ENCODE measurements at regions not wholly inside any gene's neighbourhood (a gene's known extent, or its start where the extent isn't known, plus 50 kb on each side); places are given as distances from the start of the nearest gene placed in this dataset.
"Not testable (repeated sequence)": the region's sequence is repeated elsewhere in the genome, so short reads cannot be mapped to it uniquely, and the experiment has no call there.

GRCh38 chr19:56894626-56895025 is 54.1 kb upstream of the PEG3 start:
- H3K36me3 Mint-ChIP-seq, result peaks cover 16 to 37% of the 10 kb centered on the region in 2 donors
- H3K9me3 Mint-ChIP-seq, result peaks cover 25 to 32% of the 10 kb centered on the region in 2 donors
- ATAC-seq, result no peak
- DNase-seq (ENCODE audit: low spot score in 2 of 2), result no peak
- no peak overlapping the region for H3K27ac Mint-ChIP-seq

GRCh38 chr19:56896095-56896494 is 55.6 kb upstream of the PEG3 start:
- peaks cover 13 to 33% of the 10 kb centered on the region in 2 donors for H3K36me3 Mint-ChIP-seq

GRCh38 chr19:56899943-56900342 is 59.4 kb upstream of the PEG3 start:
- Mint-ChIP-seq H3K27ac (no peak overlapping the region), H3K36me3 (peaks cover 20 to 22% of the 10 kb centered on the region in 2 donors), H3K9me3 (peaks cover 23 to 40% of the 10 kb centered on the region in 2 donors)
- ATAC-seq (no peak), DNase-seq (ENCODE audit: low spot score in 2 of 2) (no peak)

More at GRCh38 chr19:56896095-56896494, 55.6 kb upstream of the PEG3 start:
- Mint-ChIP-seq H3K27ac (no peak overlapping the region), H3K9me3 (peaks cover 28 to 32% of the 10 kb centered on the region in 2 donors)
- ATAC-seq (no peak), DNase-seq (ENCODE audit: low spot score in 2 of 2) (no peak)

- Mint-ChIP-seq H3K36me3 (peaks cover 22 to 24% of the 10 kb centered on the region in 2 donors), H3K27ac (no peak overlapping the region), H3K9me3 (peaks cover 25 to 42% of the 10 kb centered on the region in 2 donors)
- no peak for DNase-seq (ENCODE audit: low spot score in 2 of 2)
- no peak for ATAC-seq
Observed at GRCh38 chr19:56900573-56901097, 60.1 kb upstream of the PEG3 start.

GRCh38 chr19:56905631-56906150 is 65.2 kb upstream of the PEG3 start:
- peaks cover 29 to 39% of the 10 kb centered on the region in 2 donors for H3K9me3 Mint-ChIP-seq
- peaks cover 15 to 44% of the 10 kb centered on the region in 2 donors for H3K36me3 Mint-ChIP-seq
- H3K27ac Mint-ChIP-seq, result no peak overlapping the region
- no peak for ATAC-seq
- no peak for DNase-seq (ENCODE audit: low spot score in 2 of 2)

GRCh38 chr19:56912401-56913112 is 72.0 kb upstream of the PEG3 start:
- ATAC-seq, result no peak
- Mint-ChIP-seq H3K36me3 (peaks cover 31 to 35% of the 10 kb centered on the region in 2 donors), H3K27ac (no peak overlapping the region), H3K9me3 (peaks cover 36 to 42% of the 10 kb centered on the region in 2 donors)
- DNase-seq (ENCODE audit: low spot score in 2 of 2), result no peak

- DNase-seq (ENCODE audit: low spot score in 2 of 2); H3K27ac Mint-ChIP-seq; ATAC-seq: not testable (repeated sequence)
- Mint-ChIP-seq H3K9me3 (peaks cover 36 to 42% of the 10 kb centered on the region in 2 donors), H3K36me3 (peaks cover 31 to 35% of the 10 kb centered on the region in 2 donors)
Observed at GRCh38 chr19:56913113-56913455, 72.6 kb upstream of the PEG3 start.

GRCh38 chr19:56916528-56916927 is 76.0 kb upstream of the PEG3 start:
- DNase-seq (ENCODE audit: low spot score in 2 of 2), result no peak
- Mint-ChIP-seq H3K36me3 (peaks cover 31 to 43% of the 10 kb centered on the region in 2 donors), H3K27ac (no peak overlapping the region), H3K9me3 (peaks cover 44 to 47% of the 10 kb centered on the region in 2 donors)
- no peak for ATAC-seq

GRCh38 chr19:56917529-56917928 is 77.0 kb upstream of the PEG3 start:
- no peak for ATAC-seq
- peaks cover 26 to 38% of the 10 kb centered on the region in 2 donors for H3K36me3 Mint-ChIP-seq
- no peak for DNase-seq (ENCODE audit: low spot score in 2 of 2)
- H3K27ac Mint-ChIP-seq, result no peak overlapping the region
- H3K9me3 Mint-ChIP-seq, result peaks cover 38 to 43% of the 10 kb centered on the region in 2 donors

- Mint-ChIP-seq H3K27ac (no peak overlapping the region), H3K9me3 (peaks cover 34 to 38% of the 10 kb centered on the region in 2 donors), H3K36me3 (peaks cover 21 to 35% of the 10 kb centered on the region in 2 donors)
- DNase-seq (ENCODE audit: low spot score in 2 of 2) (no peak), ATAC-seq (no peak)
Observed at GRCh38 chr19:56917998-56918397, 77.5 kb upstream of the PEG3 start.

GRCh38 chr19:56918682-56919307 is 78.3 kb upstream of the PEG3 start:
- no peak for DNase-seq (ENCODE audit: low spot score in 2 of 2)
- ATAC-seq, result no peak
- H3K27ac Mint-ChIP-seq, result no peak overlapping the region
- peaks cover 20 to 35% of the 10 kb centered on the region in 2 donors for H3K36me3 Mint-ChIP-seq
- peaks cover 35 to 45% of the 10 kb centered on the region in 2 donors for H3K9me3 Mint-ChIP-seq

GRCh38 chr19:56919308-56919995 is 78.9 kb upstream of the PEG3 start:
- H3K27ac Mint-ChIP-seq, result no peak overlapping the region
- peaks cover 23 to 36% of the 10 kb centered on the region in 2 donors for H3K36me3 Mint-ChIP-seq
- no peak for DNase-seq (ENCODE audit: low spot score in 2 of 2)
- no peak for ATAC-seq
- peaks cover 41 to 49% of the 10 kb centered on the region in 2 donors for H3K9me3 Mint-ChIP-seq

- peaks cover 33 to 37% of the 10 kb centered on the region in 2 donors for H3K9me3 Mint-ChIP-seq
- H3K27ac Mint-ChIP-seq; ATAC-seq; DNase-seq (ENCODE audit: low spot score in 2 of 2): not testable (repeated sequence)
- peaks cover 30 to 38% of the 10 kb centered on the region in 2 donors for H3K36me3 Mint-ChIP-seq
Observed at GRCh38 chr19:56926094-56926493, 85.6 kb upstream of the PEG3 start.

GRCh38 chr19:56927294-56927693 is 86.8 kb upstream of the PEG3 start:
- Mint-ChIP-seq H3K36me3 (peaks cover 33 to 38% of the 10 kb centered on the region in 2 donors), H3K27ac (no peak overlapping the region), H3K9me3 (peaks cover 33 to 37% of the 10 kb centered on the region in 2 donors)
- ATAC-seq (no peak), DNase-seq (ENCODE audit: low spot score in 2 of 2) (no peak)

- no peak for ATAC-seq
- DNase-seq (ENCODE audit: low spot score in 2 of 2), result no peak
- Mint-ChIP-seq H3K27ac (no peak overlapping the region), H3K9me3 (peaks cover 36 to 42% of the 10 kb centered on the region in 2 donors), H3K36me3 (peaks cover 38% of the 10 kb centered on the region in 2 donors)
Observed at GRCh38 chr19:56927791-56928207, 87.3 kb upstream of the PEG3 start.

- ATAC-seq (no peak), DNase-seq (ENCODE audit: low spot score in 2 of 2) (no peak)
- H3K27ac Mint-ChIP-seq, result no peak overlapping the region
- H3K36me3 Mint-ChIP-seq, result peaks cover 25 to 35% of the 10 kb centered on the region in 2 donors
- H3K9me3 Mint-ChIP-seq, result peaks cover 30% of the 10 kb centered on the region in 2 donors
Observed at GRCh38 chr19:56930647-56931535, 90.4 kb upstream of the PEG3 start.

All from activated naive CD4-positive, alpha-beta T cell treated with anti-CD3 and anti-CD28 coated beads, Interleukin-2, amount 50 U/mL, for 72 hours (primary cell).